HG02870 (cell line): ENCODE measurements at regions not wholly inside any gene's neighbourhood (a gene's known extent, or its start where the extent isn't known, plus 50 kb on each side); places are given as distances from the start of the nearest gene placed in this dataset.

Experiments
- ATAC-seq: cut with Tn5 transposase; IDR thresholded peaks from one replicate; pipeline ENCODE4 v1.9.1; 2021; ENCODE audit warnings: mild to moderate bottlenecking, moderate library complexity; ENCODE audit not compliant: unreplicated experiment

DNA sequence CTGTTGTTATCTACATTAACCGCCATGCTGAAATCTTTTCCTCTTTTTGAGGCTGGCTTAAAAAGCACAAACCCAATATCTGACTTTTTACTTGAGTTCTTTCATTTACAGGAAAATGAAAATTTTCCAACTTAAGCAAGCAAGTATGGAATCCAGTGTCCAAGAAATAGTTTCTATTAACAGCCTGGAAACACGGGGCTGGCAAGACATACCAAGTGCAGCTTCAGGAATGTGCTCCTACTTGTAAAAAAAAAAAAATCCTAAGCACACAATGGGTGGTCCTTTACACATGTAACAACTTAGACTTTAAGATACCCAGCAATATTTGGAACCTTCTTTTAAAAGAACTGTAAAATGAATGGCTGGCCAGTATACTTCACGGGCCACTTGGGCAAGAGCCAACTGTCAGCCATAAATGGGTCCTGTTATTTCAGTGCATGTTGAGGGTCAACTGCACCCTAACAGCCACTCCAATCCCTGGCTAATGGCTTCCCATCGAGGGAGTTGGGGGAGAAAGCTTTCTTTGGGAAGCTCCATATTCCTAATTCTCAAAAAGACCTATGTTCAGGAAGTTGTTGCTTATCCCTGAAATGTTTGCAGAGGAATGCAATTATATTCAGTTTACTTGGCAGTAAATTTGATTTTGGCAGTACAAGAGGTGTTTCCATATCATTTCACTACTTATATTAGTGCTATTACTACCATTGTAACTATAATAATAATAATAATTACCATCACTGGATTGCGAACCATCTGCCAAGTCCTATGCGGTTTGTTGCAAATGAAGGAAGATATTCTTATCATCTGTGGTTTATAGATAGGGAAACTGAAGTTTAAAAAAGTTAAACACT lies 236.4 kb upstream of the TMEM72 start:
- ATAC-seq, result no peak

DNA sequence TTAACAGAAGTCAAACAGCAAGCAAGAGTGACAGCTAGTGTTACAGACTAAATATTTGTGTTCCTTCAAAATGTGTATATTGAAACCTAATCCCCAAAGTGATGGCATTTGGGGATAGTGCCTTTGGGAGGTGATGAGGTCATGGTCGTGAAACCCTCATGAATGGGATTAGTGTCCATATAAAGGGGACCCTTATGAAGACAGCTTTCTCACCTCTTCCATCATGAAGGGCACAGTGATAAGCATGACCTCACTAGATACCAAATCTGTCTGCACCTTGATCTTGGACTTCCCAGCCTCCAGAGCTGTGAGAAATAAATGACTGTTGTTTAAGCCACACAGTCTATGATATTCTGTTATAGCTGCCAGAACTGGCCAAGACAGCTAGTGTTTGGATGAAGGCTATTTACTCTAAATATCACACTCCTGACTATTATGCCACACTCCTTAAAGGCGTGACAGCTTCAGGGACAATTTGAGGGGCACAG lies 235.7 kb upstream of the TMEM72 start:
- no peak for ATAC-seq

DNA sequence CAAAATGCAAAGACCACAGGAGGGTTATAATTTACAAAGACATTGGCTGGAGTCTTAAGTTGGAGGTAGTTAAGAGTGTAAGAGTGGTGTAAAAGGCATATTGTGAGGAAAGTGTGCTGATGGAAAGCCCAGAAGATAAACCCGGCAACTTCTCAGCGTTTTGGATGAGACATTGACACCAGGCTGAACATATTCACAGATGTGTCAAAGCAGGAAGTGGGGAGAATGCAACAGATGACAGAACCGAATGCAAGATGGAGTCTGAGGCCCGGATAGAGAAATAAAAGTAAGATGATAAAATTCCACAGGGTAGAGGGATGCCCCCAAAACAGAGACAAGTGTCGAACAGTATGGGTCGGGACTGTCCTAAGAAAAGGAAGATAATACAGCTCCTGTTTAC lies 230.4 kb upstream of the TMEM72 start:
- ATAC-seq, result no peak

DNA sequence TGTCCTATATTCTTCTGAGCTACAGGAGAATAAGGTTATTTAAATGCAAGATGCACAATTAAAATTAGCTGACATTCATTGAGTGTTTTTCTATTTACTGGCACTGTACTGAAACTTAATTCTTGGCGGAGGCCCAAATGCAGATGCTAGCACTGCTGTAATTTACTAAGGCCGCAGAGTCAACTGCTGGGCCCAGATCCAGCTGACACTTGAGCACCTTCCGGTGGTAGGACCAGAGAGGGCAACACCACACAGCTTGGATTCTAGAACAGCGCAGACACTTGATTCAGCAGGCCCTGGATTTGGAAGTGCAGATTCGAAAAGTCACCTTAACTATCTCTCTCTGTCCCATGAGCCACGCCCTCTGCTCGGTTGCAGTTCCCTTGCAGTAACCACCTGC lies 228.6 kb upstream of the TMEM72 start:
- no peak for ATAC-seq

DNA sequence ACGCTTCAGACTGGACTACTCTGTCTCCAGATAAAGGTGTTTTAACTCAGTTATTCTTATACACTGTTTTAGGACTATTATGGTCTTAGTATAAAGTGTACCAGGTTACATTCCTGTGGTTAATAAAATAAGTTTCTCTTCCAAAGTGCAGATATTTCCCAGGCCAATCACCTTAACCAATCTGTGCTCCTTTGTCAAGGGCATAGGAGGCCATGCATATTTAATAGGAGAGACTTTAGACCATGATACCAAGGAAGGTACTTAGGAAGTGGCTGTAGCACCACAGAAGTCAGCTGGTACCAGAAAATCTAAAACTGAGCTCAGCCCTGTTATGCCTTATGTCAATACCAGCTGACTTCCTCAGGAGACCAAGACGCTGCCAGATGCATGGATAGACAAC lies 226.5 kb upstream of the TMEM72 start:
- no peak for ATAC-seq

DNA sequence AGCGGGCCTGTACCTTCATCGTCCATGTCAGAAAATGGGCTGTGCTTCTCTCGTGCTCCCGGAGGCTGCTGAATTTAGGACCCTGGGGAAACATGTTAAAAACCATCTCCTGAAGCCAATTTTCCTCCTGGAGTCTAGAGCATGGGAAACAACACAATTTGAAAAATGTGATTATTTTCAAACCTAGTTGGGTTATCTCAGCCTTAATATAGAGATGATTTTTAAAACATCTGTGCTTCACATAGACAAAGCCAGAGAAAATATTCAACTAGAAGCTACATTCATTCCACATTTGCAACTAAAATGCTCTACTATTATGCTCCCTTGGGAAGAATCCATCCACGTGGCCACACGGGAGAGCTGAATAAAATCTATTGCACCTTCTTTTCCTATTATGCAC lies 225.9 kb upstream of the TMEM72 start:
- no peak for ATAC-seq

DNA sequence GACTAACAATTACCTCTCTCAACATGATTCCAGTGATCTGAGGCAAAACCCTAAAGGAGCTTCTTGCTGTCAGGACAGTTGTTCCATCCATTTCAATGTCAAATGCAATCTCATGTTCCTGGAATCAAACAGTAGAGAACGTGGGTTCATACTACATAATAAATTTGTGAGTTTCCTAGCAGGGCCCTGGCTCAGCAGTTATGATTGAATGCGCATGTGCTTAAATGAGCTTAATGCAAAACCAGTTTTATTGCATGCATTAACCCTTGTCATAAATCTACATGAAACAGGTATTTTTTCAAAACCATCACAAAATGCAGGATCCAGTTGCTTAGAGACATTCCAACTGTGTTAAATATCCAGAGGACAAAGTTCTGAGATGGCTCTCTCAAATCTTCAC lies 225.4 kb upstream of the TMEM72 start:
- ATAC-seq, result no peak

DNA sequence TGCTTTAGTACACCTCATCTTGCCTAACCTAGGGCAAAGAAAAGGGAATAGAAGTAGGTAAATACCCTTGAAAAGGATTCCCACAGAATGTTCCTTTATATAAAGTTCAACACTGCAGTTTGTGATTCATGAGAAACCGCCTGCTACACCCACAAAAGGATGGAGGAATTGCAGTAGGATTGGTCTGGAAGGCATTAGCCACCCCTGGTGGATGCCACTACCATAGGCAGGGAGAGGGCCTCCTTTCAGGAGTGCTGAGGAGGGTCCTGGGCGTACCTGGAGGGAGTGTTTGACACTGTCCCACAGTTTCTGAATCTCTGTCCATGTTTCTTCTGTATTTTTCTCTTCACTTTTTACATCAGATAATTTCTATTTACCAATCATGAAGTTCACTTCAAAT lies 221.8 kb upstream of the TMEM72 start:
- no peak for ATAC-seq

DNA sequence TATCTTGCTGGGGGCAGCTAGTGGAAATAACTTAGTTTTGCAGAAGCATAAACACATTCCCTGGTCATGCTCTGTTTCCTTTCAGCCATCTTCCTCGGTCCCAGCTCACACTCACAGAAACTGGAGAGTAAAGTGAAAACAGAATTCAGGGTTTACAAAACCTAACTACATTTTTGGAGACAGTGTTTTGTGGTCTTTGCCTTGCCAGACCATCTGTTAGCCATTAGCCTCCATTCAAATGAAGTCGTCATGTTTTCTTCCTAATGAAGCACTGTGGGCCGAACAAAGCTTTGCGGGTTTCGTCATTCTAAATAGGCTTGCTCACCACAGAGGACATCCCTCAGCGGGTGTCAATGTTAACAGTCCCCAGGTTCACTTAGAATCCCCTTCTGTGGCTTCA lies 214.6 kb upstream of the TMEM72 start:
- no peak for ATAC-seq

DNA sequence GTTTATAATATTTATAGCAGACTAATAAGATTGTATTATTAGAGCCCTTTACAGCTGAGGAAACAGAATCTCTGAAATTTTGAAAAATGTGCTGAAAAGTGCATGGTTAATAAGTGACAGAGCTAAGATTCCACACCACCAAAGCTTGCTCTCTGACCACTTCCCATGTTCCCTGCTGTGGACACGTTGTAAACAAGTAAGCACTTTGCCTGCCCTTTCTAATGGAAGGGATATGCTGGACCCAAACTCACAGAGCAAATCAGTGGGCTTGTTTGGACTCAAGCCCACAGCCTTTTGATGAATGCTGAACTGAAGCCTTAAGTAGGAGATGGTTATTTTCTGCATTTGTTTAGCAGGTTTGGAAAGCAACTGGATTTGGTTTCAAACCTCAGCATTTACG lies 214.0 kb upstream of the TMEM72 start:
- no peak for ATAC-seq

DNA sequence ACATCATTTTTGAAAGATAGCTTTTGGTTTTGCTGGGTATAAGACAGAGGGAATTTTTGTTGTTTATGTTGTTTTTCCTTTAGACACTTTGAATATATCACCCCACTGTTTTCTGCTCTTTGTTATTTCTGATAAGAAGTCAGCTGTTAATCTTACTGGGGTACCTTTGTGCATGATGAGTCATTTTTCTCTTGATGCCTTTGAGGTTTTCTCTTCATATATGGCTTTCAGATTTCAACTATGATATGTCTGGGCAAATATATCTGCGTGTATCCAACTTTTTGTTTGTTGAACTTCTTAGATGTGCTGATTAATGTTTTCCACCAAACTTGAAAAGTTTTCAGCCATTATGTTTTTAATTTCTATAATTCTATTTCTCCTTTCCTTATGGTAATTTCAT lies 208.6 kb upstream of the TMEM72 start:
- no peak for ATAC-seq

DNA sequence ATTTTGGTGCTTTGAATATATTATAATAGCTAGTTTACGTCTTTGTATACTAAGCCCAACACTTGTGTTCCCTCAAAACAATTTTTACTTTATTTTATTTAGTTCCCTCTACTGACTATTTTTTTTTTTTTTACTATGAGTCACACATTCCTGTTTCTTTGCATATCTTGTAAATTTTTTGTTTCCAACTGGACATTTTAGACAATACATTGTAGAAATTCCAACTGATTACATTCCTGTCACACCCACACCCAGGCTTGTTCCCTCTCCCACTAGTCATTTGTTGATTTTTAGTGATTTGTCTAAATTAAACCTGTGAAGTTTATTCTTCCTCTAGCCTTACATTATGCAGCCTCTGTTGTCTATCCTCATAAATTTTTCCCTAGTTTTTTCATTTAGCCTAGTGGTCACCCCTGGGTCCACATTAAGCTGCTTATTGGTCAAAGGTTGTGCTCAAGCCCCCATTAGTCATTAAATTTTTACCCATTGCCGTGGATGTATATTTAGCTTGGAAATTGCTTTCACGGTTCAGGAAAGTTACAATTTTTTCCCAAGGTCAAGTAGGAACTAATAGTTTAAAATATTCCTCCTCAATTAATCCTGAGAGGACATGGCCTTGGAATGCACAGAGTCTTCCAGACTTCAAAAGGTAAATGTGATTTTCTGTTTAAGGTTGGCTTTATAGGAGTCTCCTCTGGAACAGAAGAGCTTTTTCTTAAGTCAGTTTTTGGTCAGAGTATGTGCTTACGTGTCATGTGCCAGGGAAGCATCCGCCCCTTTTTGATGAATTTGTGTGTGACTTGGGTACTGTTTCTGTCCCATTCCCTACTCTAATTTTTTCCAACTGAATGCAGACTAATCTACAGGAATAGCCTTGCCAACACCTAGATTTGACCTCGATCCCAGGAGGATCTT lies 207.6 kb upstream of the TMEM72 start:
- ATAC-seq, result no peak

DNA sequence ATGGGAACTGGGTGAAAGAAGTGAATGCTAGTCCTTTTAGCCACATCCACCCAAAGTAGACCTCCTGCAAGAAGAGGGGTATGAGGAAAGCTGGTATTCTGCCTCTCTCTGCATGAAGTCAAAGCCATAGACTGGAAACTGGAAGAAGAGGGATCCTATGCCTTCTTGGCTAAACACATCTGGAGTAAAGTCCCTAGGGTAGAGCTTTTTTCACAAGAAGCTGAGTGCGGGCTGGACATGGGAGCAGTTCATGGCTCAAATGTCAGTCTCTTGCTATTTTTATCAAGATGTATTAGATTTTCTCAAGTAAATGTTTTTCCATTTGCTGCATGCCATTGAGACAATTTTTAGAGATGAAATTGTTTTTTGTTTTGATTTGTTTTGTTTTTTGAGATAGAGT lies 206.5 kb upstream of the TMEM72 start:
- no peak for ATAC-seq

DNA sequence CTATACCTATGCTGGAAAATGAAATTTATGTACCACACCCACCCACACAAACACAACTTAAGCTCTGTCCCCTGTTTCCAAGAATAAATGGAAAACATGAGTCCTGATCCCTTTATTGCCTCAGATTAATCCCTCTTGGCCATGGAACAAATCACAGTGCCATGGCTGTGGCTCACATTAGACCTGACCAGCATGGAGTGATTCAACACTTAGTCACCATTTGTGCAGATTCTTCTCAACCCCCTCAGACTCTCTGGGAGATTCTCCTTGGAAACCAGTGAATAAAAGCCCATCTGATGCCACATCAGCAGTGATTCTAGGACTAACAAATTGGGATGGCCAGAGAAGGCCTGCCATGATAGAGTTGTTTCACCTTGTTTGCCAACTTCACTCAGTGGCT lies 204.4 kb upstream of the TMEM72 start:
- ATAC-seq, result no peak

DNA sequence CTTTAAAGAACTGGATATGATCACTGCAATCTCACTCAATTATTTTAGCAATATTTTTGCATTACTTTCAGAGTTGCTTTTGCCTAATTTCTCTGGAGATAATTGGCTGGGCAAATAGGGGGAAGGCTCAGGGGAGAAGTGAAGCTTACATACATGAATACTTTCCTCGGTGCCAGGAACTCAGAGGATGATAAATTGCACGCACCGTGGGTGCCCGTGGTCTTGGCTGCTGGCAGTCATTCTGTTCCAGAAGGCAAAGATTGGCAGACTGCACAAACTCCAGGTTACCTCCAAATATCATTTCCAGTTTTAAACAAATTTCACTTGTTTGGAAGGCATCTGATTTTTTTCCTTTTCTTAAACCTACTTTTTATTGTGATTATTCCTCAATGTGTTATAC lies 197.8 kb upstream of the TMEM72 start:
- ATAC-seq, result no peak

DNA sequence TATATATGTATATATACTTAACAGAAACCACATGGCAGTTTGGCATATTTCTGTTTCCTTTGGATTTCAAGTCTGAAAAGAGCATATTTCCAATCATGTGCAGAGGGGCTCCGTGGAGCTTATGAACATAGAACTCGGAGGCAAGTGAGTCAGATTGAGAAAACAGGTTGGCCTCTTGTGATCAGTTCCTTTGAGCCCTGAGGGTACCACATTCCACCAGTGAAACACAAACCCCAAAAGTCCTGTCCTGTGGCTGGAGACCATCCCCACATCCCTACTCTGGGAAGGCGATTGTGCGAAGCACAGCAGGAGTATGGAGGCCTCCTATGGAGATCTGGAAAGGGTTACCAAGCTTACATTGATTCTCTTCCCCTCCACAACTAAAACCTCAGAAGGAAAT lies 196.7 kb upstream of the TMEM72 start:
- no peak for ATAC-seq

DNA sequence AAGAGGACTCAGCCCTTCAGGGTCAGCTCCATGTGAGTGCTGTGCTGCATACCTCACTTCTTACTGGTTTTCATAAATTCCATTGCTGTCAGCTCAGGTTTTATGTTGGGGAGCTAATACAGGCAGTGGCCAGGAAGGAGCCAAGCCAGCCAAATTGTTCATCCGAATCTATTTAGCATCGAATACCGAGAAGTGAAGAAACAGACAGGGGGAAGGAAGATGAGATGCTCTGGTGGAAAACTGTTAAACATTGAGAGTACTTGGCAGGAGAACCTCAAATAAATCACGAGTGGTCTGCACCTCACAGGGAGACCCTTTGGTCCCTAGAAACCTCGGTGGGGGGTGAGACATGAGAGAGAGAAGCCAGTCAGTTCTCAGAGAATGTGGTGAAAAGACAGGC lies 196.0 kb upstream of the TMEM72 start:
- no peak for ATAC-seq

DNA sequence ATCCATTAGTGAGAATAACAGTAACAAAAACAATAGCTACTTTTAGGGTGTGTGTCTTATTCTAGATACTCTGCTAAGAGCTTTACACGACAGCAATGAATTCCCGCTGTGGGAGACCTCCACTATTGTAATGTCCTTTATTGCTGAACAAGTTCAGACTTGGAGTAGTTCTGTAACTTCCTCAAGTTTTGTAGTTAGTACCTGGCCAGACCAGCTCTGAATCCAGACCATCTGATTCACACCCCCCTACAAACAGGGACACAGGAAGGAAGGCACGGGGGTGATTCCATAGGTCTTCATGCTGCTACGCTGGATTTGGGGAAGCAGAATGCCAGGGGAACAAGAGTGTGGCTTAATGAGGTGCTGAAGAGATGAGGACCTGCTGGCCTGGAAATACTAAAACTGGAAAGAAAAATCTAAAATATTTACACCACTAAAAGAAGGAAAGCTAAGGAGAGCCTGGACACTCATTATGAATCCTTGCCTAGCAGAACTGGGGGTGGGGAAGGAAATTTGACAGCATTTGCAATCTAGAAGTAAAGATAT lies 194.6 kb upstream of the TMEM72 start:
- no peak for ATAC-seq

DNA sequence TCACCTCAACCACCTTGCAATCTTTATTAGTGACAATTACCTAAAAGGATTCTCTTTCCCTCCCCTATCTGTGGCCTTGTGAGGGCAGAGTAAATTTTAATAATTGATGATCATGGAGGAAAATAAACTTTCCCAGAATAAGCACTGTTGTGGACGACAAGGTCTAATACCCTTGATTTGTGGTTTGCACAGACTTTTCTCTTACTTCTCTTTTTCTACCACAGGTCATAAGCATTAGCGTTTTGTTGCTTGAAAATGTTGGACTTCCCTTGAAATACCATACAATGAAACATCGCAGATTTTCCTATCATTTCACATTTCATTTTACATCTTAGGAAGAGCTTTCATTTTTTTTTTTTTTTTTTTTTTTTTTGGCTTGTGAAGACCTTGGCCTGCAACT lies 188.1 kb upstream of the TMEM72 start:
- peak; percentile 37 for ATAC-seq

DNA sequence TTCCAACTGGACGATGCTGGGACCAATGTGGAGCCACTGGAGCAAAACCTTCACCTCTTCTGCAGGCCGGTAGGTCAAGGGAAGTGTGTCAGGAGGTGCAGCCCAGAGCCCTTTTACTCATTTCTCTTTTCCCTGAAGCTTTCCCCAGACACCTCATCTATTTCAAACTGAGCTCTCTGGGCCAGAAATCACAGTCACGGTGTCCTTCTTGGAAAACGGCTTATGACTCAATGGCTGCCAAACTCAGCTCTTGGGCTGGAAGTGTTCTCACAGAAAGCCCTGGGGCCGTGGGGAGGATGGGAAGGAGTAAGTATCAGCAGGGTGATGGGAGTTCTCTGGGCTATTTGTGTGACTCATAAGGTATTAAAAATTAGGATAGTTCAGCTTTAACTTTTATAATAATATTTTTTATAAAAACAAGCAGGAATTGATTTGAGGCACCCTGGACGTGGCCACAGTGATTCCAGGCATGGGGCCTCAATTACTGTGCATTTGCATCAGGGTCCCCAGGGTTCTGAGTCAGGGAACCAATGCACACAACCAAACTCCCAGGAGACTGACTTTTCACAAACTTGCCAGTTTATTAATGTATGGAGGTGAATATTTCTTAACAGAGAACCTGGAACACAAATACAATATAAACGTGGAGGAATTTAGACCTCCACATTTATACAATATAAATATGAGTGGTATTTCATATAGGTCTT lies 187.4 kb upstream of the TMEM72 start:
- no peak for ATAC-seq
